ENCODE measurements at regions not wholly inside any gene's neighbourhood (a gene's known extent, or its start where the extent isn't known, plus 50 kb on each side); places are given as distances from the start of the nearest gene placed in this dataset.

- TF ChIP-seq CTCF (IDR thresholded peaks at IDR 0.05), result no peak
- no peak for TF ChIP-seq POLR2A (IDR thresholded peaks at IDR 0.05)
Observed at GRCh38 chr13:73741111-73741510, 393.1 kb downstream of the KLF12 start.

Measured in ovary (tissue), 3 donors.